Prostate gland (tissue), 2 donors: ENCODE measurements at regions not wholly inside any gene's neighbourhood (a gene's known extent, or its start where the extent isn't known, plus 50 kb on each side); places are given as distances from the start of the nearest gene placed in this dataset.

Experiments used
- DNase-seq: peaks from one replicate; pipeline ENCODE4 v3.0.0-alpha.2; 2019; ENCODE audit warnings: low spot score
- H3K27ac ChIP-seq, 2 donors: fragments of 200-600 bp; sonication (generic); 2 replicates each; pipeline ENCODE4 v1.5.1; 2017 to 2019
- H3K27me3 ChIP-seq: fragments of 200-600 bp; sonication (generic); replicated peaks from 2 replicates; pipeline ENCODE4 v1.5.1; 2019; ENCODE audit not compliant: insufficient read depth
- H3K36me3 ChIP-seq, 2 donors: fragments of 200-600 bp; sonication (generic); 1 replicate in 1 of 2; 2 replicates in 1 of 2; pipeline versions ENCODE4 v1.5.1 to v1.8.1; 2017 to 2019
- H3K4me1 ChIP-seq: fragments of 200-600 bp; sonication (generic); replicated peaks from 2 replicates; pipeline ENCODE4 v1.5.1; 2019
- H3K4me3 ChIP-seq, 2 donors: fragments of 200-600 bp; sonication (generic); 2 replicates each; pipeline ENCODE4 v1.5.1; 2017 to 2019
- H3K9me3 ChIP-seq: fragments of 200-600 bp; sonication (generic); 2 replicates; pipeline ENCODE4 v1.5.1; 2017
- POLR2A ChIP-seq: fragments of 450-650 bp; IDR thresholded peaks from one replicate; pipeline ENCODE4 v1.6.1; 2016; ENCODE audit warnings: antibody characterized with exemption, mild to moderate bottlenecking
- POLR2AphosphoS5 ChIP-seq: sonication (generic); formaldehyde crosslinking; IDR thresholded peaks from one replicate; pipeline ENCODE4 v1.6.1; 2017; ENCODE audit warnings: antibody characterized with exemption
- WGBS: methylation state at CpG from one replicate; pipeline ENCODE4 v1.1.5; 2018; 5-methylcytosine and 5-hydroxymethylcytosine counted together
- intact Hi-C: fragments of 100-400 bp; cut with DNase I; formaldehyde crosslinking; loops from one replicate; pipeline ENCODE4 v1.14.2; 2022
- TF ChIP-seq, protein P1 (sequence below), 4 experiments: fragments of 200-600 bp in 2 of 4; fragments of 450-650 bp in 2 of 4; sonication (generic) in 2 of 4; IDR thresholded peaks; 1 replicate in 3 of 4; 2 replicates in 1 of 4; pipeline ENCODE4 v1.5.1; 2016 to 2019; ENCODE audit warnings: antibody characterized with exemption in 4 of 4, mild to moderate bottlenecking in 2 of 4, moderate library complexity in 2 of 4

- no peak for DNase-seq
- 66% methylated on average over 3 of the region's 3 CpGs for WGBS
- intact Hi-C loops = no loop called here
Measured at GRCh38 chr6:119511024-119511423, 161.5 kb upstream of the MAN1A1 start.

DNA sequence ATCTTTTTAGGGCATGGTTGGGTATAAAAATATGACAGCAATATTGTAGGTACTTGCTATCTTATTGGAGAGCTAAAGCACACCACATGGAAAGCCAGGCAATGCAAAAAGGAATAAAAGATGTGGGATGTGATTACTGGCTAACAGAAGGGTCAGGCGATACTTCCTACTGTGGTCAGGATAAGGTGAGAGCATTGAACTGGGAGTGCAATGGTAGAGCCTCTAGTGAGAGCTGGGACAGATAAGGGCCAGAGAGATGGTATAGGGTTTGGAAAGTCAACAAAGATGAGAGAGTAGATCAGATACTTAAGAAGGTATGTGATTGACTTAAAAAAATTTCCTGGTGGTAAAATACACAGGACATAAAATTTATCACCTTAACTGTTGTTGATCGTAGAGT is 160.7 kb upstream of the MAN1A1 start:
- no peaks in the 10 kb centered on the region for H3K36me3 ChIP-seq
- H3K27me3 ChIP-seq = no peaks in the 10 kb centered on the region
- no peaks in the 10 kb centered on the region for H3K4me1 ChIP-seq
- H3K9me3 ChIP-seq = no peaks in the 10 kb centered on the region
- intact Hi-C loops = no loop called here
- DNase-seq = no peak
- TF ChIP-seq POLR2AphosphoS5 (no peak), POLR2A (no peak)
- TF ChIP-seq, protein P1, sequence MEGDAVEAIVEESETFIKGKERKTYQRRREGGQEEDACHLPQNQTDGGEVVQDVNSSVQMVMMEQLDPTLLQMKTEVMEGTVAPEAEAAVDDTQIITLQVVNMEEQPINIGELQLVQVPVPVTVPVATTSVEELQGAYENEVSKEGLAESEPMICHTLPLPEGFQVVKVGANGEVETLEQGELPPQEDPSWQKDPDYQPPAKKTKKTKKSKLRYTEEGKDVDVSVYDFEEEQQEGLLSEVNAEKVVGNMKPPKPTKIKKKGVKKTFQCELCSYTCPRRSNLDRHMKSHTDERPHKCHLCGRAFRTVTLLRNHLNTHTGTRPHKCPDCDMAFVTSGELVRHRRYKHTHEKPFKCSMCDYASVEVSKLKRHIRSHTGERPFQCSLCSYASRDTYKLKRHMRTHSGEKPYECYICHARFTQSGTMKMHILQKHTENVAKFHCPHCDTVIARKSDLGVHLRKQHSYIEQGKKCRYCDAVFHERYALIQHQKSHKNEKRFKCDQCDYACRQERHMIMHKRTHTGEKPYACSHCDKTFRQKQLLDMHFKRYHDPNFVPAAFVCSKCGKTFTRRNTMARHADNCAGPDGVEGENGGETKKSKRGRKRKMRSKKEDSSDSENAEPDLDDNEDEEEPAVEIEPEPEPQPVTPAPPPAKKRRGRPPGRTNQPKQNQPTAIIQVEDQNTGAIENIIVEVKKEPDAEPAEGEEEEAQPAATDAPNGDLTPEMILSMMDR (IDR thresholded peaks at IDR 0.05) = no peak
- 96% methylated on average over 2 of the region's 2 CpGs for WGBS
- no peak overlapping the region for H3K4me3 ChIP-seq
- H3K27ac ChIP-seq = no peak overlapping the region

More at GRCh38 chr6:119511024-119511423, 161.5 kb upstream of the MAN1A1 start:
- no peaks in the 10 kb centered on the region for H3K4me1 ChIP-seq
- H3K27ac ChIP-seq = no peak overlapping the region
- TF ChIP-seq POLR2A = no peak
- TF ChIP-seq POLR2AphosphoS5 = no peak
- TF ChIP-seq, protein P1 (IDR thresholded peaks at IDR 0.05) = no peak
- H3K4me3 ChIP-seq = no peak overlapping the region
- H3K27me3 ChIP-seq = no peaks in the 10 kb centered on the region
- no peaks in the 10 kb centered on the region for H3K9me3 ChIP-seq
- H3K36me3 ChIP-seq = no peaks in the 10 kb centered on the region

DNA sequence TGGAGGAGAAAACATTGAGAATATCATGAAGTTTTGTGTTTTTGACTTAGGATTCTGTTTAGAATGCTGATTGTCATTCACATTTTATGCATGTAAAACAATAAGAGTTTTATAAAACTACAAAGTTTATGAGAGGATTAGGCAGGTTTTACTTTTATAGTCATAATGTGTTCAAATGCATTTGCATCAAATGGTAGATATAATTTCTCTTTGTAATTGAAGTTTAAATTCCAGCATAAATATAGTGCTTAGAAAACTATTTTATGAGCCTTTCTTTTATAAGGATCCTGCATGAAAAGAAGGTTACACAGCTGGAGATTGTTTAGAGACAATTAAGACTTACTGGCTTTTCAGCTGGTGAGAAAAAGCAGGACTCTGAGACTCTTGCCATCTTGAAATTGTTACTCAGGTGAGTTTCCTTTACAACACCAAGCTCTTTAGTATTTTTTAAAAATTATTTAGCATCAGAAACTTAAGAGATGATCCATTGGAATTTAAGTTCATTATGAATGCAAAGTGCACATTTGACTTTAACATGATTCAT is 157.1 kb upstream of the MAN1A1 start:
- intact Hi-C loops = no loop called here
- Histone ChIP-seq H3K27ac (no peak overlapping the region), H3K36me3 (no peaks in the 10 kb centered on the region), H3K4me1 (no peaks in the 10 kb centered on the region), H3K9me3 (no peaks in the 10 kb centered on the region), H3K27me3 (no peaks in the 10 kb centered on the region), H3K4me3 (no peak overlapping the region)
- TF ChIP-seq, protein P1 (IDR thresholded peaks at IDR 0.05) = no peak
- no peak for TF ChIP-seq POLR2AphosphoS5
- no peak for TF ChIP-seq POLR2A
- no peak for DNase-seq

DNA sequence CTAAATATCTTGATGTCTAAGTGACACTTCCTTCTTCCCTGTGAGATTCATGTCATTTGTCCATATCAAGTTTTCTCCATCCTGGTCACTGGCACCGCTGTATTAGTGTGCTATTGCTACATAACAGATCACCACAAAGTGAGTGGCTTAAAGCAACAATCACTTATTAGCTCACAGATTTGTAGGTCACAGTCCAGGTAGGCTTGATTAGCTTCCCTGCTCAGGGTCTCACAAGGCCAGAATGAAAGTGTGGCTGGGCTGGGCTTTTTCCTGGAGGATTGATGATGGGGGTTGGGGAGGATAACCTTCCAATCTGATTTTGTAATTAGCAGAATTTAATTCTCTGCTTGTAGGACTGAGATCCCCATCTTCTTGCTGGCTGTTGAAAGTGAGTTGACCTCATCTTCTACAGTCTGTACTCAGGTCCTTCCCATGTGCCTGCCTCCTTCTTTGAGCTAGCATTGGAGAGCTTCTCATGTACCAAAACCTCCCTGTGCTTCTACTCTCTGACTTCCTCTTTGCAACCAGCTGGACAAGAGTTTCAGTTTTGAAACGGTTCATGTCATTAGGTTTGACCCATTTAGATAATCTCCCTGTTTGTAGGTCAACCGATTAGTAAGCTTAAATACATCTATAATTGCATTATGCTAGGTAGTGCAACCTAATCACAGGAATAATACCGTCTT is 152.4 kb upstream of the MAN1A1 start:
- Histone ChIP-seq H3K36me3 (no peaks in the 10 kb centered on the region), H3K27ac (no peak overlapping the region), H3K4me3 (no peak overlapping the region), H3K4me1 (no peaks in the 10 kb centered on the region), H3K9me3 (no peaks in the 10 kb centered on the region), H3K27me3 (no peaks in the 10 kb centered on the region)
- TF ChIP-seq, protein P1 (IDR thresholded peaks at IDR 0.05) = no peak
- TF ChIP-seq POLR2AphosphoS5 (no peak), POLR2A (no peak)
- no peak for DNase-seq
- 72% methylated on average over 4 of the region's 4 CpGs for WGBS
- intact Hi-C loops = no loop called here

DNA sequence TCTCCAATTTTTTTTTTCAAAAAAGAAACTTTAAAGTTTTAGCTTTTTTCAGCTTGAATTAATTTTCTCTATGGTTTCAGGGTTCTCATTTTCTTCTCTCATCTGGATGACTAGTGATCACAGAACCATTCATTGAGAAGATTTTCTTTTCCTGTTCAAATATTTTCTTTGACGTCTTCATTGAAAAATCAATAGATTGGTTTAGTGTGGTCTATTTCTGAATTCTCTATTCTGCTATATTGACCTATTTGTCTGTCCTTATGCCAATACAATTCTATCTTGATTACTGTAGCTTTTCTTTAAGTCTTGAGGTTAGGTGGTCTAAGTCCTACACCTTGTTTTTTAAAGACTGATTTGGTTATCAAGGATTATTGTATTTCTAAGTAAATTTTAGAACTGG is 150.2 kb upstream of the MAN1A1 start:
- no peaks in the 10 kb centered on the region for H3K9me3 ChIP-seq
- H3K4me3 ChIP-seq = no peak overlapping the region
- H3K27me3 ChIP-seq = no peaks in the 10 kb centered on the region
- H3K4me1 ChIP-seq = no peaks in the 10 kb centered on the region
- H3K27ac ChIP-seq = no peak overlapping the region
- DNase-seq = no peak
- WGBS = 100% methylated on average over 1 of the region's 1 CpG
- intact Hi-C loops = no loop called here
- H3K36me3 ChIP-seq = no peaks in the 10 kb centered on the region
- TF ChIP-seq POLR2AphosphoS5 = no peak
- TF ChIP-seq, protein P1 (IDR thresholded peaks at IDR 0.05) = no peak
- TF ChIP-seq POLR2A = no peak
